ENCODE measurements at regions not wholly inside any gene's neighbourhood (a gene's known extent, or its start where the extent isn't known, plus 50 kb on each side); places are given as distances from the start of the nearest gene placed in this dataset.

GRCh38 chr16:59905606-59906005 lies 1171.5 kb upstream of the GOT2 start:
- in situ Hi-C loops (cut with HindIII; ENCODE audit: low pct_unique_long_range_greater_than_20kb, low sequenced_read_pairs) (no loop called here), intact Hi-C loops (cut with micrococcal nuclease; ENCODE audit: unreplicated experiment) (no loop called here)
- Histone ChIP-seq H3K4me3 (ENCODE audit: low read depth in 2 of 2, low read length in 2 of 2) (peak overlapping the region in 1 of 2 experiments; percentile 4; a peak in 1 of 4 replicates), H3K36me3 (ENCODE audit: control insufficient read depth, insufficient read depth, low read length) (no peaks in the 10 kb centered on the region), H3K4me1 (ENCODE audit: control insufficient read depth, insufficient read depth, low read length) (no peaks in the 10 kb centered on the region), H3K9me3 (ENCODE audit: control insufficient read depth, insufficient read depth, low read depth, low read length) (no peaks in the 10 kb centered on the region), H3K27me3 (ENCODE audit: control insufficient read depth, insufficient read depth, low read length) (no peaks in the 10 kb centered on the region), H3K27ac (ENCODE audit: low read length) (no peak overlapping the region)
- no peak for DNase-seq (ENCODE audit: low read depth, low spot score)
- no TSS peak for BruUV-seq (replicated peaks)
- ChIA-PET CTCF (no interaction called here), POLR2A (interaction anchor here (0.6 kb wide), 1 partner anchor 240 kb away, joined by 3 read pairs; no protein-coding TSS in a partner anchor)
- no peak for ATAC-seq
- TF ChIP-seq TCF7L2 (IDR thresholded peaks at IDR 0.05; ENCODE audit: low read depth, low read length): no peak

- BruUV-seq (replicated peaks): no TSS peak
- ATAC-seq: no peak
- no peak for DNase-seq (ENCODE audit: low read depth, low spot score)
- no peaks in the 10 kb centered on the region for H3K27me3 ChIP-seq (ENCODE audit: control insufficient read depth, insufficient read depth, low read length)
- no peaks in the 10 kb centered on the region for H3K36me3 ChIP-seq (ENCODE audit: control insufficient read depth, insufficient read depth, low read length)
- TF ChIP-seq CTCF (IDR thresholded peaks at IDR 0.05) (no peak), SIN3A (IDR thresholded peaks at IDR 0.05; ENCODE audit: borderline replicate concordance, insufficient read depth, low read depth, low read length) (no peak), POLR2AphosphoS5 (IDR thresholded peaks at IDR 0.05; ENCODE audit: low read depth, low read length) (no peak), REST (IDR thresholded peaks at IDR 0.05; ENCODE audit: insufficient read depth in 1 of 2, low read depth in 2 of 2, low read length in 1 of 2) (no peak), TCF7L2 (IDR thresholded peaks at IDR 0.05; ENCODE audit: low read depth, low read length) (no peak)
- no peak overlapping the region for H3K27ac ChIP-seq (ENCODE audit: low read length)
- ChIA-PET POLR2A (interaction anchor here (0.6 kb wide), 1 partner anchor 239 kb away, joined by 3 read pairs; no protein-coding TSS in a partner anchor), CTCF (no interaction called here)
- intact Hi-C loops (cut with micrococcal nuclease; ENCODE audit: unreplicated experiment) (no loop called here), in situ Hi-C loops (cut with HindIII; ENCODE audit: low pct_unique_long_range_greater_than_20kb, low sequenced_read_pairs) (no loop called here)
- H3K4me3 ChIP-seq (ENCODE audit: low read depth in 2 of 2, low read length in 2 of 2): no peak overlapping the region
- H3K9me3 ChIP-seq (ENCODE audit: control insufficient read depth, insufficient read depth, low read depth, low read length): no peaks in the 10 kb centered on the region
- H3K4me1 ChIP-seq (ENCODE audit: control insufficient read depth, insufficient read depth, low read length): no peaks in the 10 kb centered on the region
Observed at GRCh38 chr16:59905131-59905530, 1171.0 kb upstream of the GOT2 start.

GRCh38 chr16:59899940-59900339 lies 1165.8 kb upstream of the GOT2 start:
- no TSS peak for BruUV-seq (replicated peaks)
- no peak for ATAC-seq

More at GRCh38 chr16:59899940-59900339, 1165.8 kb upstream of the GOT2 start:
- intact Hi-C loops (cut with micrococcal nuclease; ENCODE audit: unreplicated experiment): no loop called here
- Histone ChIP-seq H3K27ac (ENCODE audit: low read length) (no peak overlapping the region), H3K27me3 (ENCODE audit: control insufficient read depth, insufficient read depth, low read length) (no peaks in the 10 kb centered on the region), H3K4me3 (ENCODE audit: low read depth in 2 of 2, low read length in 2 of 2) (no peak overlapping the region), H3K9me3 (ENCODE audit: control insufficient read depth, insufficient read depth, low read depth, low read length) (no peaks in the 10 kb centered on the region), H3K4me1 (ENCODE audit: control insufficient read depth, insufficient read depth, low read length) (no peaks in the 10 kb centered on the region), H3K36me3 (ENCODE audit: control insufficient read depth, insufficient read depth, low read length) (no peaks in the 10 kb centered on the region)
- ChIA-PET POLR2A (no interaction called here), CTCF (no interaction called here)
- DNase-seq (ENCODE audit: low read depth, low spot score): no peak
- in situ Hi-C loops (cut with HindIII; ENCODE audit: low pct_unique_long_range_greater_than_20kb, low sequenced_read_pairs): no loop called here
- TF ChIP-seq SIN3A (IDR thresholded peaks at IDR 0.05; ENCODE audit: borderline replicate concordance, insufficient read depth, low read depth, low read length) (no peak), REST (IDR thresholded peaks at IDR 0.05; ENCODE audit: insufficient read depth in 1 of 2, low read depth in 2 of 2, low read length in 1 of 2) (no peak), CTCF (IDR thresholded peaks at IDR 0.05) (no peak), TCF7L2 (IDR thresholded peaks at IDR 0.05; ENCODE audit: low read depth, low read length) (no peak), POLR2AphosphoS5 (IDR thresholded peaks at IDR 0.05; ENCODE audit: low read depth, low read length) (no peak)

Data from Panc1 (cell line).